ENCODE measurements at regions not wholly inside any gene's neighbourhood (a gene's known extent, or its start where the extent isn't known, plus 50 kb on each side); places are given as distances from the start of the nearest gene placed in this dataset.

DNA sequence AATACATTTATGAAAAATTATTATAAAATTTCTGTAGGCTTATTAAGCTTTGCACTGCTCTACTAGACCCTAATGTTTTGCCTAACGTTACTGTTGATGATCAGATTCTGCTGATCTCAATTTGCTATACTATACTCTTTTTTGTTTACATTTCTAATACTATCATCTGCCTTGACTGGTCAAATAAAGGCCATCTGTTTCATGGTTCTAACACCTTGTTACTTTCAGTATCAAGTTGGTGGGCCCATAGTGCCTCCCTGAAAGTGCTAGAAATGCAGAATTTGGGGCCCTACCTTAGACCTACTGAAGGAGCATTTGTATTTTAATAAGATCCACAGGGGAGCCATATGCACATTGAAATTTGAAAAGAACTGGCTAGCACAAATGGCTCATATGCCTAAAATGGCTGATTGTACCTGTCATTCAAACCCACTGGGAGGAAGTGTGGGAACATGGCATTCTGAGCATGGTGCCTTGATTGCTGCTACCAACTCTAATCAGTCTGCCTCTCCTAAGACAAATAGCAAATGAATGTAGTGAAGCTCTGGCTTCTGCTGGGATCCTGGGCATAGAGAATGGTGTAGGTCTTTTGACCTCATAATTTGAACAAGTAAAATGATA, 199.1 kb upstream of the BTBD3 start:
- DNase-seq (ENCODE audit: low spot score), result no peak

DNA sequence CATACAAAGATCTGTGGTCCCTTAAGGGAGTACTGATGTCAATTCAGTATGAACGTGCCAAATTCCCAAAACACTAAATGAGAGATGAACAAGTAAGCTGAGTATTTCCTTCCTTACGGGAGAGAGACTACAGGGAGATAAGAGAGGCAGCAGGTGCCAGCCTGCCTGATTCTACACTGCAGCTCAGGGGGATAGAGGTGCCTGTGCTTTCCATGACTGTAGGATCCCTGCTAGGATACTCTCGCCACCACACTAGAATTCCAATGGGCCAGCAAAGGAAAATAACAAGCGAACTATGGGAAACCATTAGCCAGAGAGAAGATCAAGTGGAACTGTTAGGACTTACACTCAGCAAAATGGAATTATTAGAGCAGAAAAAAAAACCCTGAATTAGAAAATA, 198.5 kb upstream of the BTBD3 start:
- DNase-seq (ENCODE audit: low spot score), result no peak

DNA sequence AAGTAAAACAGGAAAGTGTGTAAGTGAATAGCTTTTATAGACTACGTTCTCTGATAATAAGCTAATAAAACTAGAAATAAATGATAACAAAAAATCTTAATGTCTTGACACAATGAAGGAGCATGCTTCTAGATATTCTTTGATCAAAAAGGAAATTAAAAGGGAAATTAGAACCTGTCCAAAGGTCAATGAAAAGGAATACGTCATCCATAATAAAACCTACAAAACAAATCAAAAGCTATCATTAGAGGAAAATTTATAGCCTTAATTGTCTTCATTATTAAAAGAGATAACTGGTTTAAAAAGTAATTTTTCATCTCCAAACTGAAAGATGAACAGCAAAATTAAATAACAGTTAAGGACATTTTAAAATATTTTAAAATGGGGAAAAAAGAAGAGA, 196.3 kb upstream of the BTBD3 start:
- DNase-seq (ENCODE audit: low spot score), result no peak

DNA sequence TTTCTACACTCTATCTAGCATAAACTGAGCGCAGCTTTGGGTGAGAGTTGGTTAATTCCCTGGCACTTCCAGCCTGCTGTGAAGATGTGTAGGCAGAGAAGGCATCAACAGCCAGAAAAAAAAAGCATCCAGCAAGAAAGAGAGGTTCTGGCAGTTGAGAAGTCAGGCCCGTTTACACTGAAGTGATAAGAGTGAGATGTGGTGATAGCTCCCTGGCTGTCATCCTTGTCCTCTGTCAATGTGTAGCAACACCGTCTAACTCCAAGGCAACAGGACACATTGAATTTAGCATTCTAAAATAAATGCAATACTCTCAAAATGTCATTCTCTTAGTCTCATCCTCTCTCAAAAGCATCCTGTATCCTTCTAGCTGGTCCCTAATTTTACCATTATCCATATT, 193.6 kb upstream of the BTBD3 start:
- no peak for DNase-seq (ENCODE audit: low spot score)

DNA sequence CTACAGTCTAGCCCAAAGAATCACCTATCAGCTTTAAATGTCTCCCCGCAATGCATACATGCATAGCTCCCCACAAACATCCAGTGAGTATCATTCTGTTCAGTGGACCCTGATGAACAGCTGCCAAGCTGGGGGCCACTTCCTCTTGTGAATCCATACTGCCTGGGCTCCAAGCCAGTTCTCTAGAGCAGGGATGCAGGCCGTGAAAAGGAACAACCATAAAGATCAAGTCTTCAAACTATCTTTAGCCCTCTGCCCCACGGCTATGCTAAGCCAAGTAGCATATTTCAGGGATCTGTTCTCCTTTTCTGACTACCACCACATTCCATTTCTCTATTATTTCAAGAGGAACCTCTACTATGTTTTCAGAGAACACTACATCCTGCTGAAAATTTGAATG, 191.7 kb upstream of the BTBD3 start:
- no peak for DNase-seq (ENCODE audit: low spot score)

DNA sequence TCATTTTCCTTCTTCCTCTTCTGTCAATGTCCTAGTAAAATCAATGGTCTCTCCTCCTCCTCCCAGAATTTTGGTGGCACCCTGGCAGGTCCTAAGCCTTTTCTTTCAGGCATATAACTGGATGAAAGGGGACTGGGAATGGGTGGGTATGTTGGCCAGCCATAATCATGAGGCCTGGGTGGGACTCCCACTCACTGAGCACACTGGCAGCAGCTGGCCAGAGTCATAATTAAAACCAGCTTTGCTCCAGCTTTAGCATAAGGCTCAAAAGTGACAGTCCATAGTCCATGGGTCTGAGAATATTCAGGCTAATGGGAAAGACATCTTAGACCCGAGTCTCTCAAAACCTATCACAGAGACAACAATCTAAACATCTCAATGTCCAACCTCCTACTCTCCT, 190.0 kb upstream of the BTBD3 start:
- no peak for DNase-seq (ENCODE audit: low spot score)

DNA sequence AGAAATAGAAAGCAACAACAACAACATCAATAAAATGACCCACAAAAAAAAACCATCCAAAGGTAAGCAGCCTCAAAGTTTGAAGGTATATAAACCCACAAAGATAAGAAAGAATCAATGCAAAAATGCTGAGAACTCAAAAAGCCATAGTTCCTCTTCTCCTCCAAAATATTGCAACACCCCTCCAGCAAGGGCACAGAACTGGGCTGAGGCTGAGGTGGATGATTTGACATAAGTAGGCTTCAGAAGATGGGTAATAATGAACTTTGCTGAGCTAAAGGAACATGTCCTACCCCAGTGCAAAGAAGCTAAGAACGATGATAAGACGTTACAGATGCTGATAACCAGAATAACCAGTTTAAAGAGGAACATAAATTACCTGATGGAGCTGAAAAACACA, 188.8 kb upstream of the BTBD3 start:
- DNase-seq (ENCODE audit: low spot score), result no peak

DNA sequence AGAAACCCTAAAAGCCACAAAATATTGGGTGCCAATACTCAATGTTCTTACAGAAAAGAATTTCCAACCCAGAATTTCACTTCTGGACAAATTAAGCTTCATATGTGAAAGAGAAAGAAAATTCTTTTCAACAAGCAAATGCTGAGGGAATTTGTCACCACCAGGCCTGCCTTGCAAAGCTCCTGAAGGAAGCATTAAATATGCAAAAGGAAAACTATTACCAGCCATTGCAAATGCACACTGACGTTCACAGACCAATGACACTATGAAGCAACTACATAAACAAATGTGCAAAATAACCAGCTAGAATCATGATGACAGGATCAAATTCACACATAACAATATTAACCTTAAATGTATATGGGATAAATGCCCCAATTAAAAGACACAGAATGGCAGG, 187.9 kb upstream of the BTBD3 start:
- DNase-seq (ENCODE audit: low spot score), result no peak

DNA sequence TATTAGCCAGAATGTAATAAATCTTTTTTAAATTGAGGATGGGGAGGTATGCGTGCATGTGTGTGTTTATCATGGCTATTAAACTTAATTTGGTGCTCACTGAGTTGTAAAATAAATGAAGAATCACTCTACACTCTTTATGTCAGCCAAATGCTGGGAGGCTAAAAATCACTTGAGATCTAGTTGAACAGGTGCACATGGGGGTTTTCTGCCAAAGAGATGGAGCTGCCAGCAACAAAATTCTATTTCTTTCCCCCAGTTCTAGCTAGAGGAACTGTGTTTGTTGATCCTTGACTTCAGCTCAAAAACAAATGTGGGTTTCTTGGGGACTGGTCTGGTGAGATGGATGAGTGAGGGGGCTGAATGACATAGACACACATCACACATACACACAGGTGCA, 183.3 kb upstream of the BTBD3 start:
- no peak for DNase-seq (ENCODE audit: low spot score)

DNA sequence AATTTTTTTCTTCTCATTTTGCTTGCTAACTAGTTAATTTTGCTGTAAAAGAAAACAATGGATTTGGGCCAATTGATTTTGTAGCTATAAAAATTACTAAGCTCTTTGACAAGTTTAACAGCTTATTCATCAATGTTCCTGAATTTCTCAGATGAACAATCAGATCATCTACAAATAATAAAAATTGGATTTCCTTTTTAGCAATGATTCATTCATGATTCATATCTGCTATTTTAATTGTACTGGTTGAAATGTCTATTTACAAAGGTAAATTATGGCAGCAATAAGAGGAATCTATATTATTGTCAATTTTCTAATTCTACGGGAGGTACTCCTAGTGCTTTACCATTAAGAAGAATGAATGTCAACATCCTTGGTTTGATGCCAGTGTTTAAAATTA, 178.8 kb upstream of the BTBD3 start:
- no peak for DNase-seq (ENCODE audit: low spot score)

DNA sequence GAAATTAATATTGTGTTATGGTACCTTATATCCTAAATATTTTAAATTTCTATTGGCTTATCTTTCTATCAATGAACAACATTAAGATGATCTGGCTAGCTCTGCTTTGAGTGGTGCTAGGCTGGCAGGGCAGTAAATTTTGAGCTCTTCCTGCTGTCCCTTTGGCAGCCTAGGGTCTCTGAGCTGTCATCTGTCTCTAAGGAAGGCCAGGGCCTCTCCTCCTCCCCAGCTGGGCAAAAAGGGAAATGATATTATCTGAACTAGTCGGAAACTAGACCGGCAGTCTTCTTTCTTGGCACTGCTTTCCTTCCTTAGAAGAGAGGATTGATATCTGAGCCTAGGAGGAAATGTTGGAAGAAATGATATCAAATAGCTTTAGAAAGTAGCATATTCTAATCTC, 176.7 kb upstream of the BTBD3 start:
- DNase-seq (ENCODE audit: low spot score), result no peak

DNA sequence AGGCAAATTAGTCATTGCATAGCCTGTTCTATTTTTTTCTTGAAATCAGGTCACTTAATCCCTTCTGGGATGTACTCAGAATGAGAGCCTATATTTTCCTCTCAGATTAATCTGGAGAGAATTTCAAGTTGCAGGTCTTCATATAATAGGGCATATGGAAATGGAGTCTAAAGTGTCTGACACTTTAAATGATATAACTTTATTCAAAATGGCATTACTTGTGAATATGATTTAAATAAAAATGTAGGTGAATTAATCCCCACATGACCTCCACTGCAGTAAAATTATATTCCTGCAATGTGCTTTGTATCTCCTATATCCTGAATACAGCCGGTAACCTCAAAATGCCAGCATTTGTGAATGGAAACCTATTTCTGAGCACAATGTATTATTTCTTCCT, 172.5 kb upstream of the BTBD3 start:
- no peak for DNase-seq (ENCODE audit: low spot score)

DNA sequence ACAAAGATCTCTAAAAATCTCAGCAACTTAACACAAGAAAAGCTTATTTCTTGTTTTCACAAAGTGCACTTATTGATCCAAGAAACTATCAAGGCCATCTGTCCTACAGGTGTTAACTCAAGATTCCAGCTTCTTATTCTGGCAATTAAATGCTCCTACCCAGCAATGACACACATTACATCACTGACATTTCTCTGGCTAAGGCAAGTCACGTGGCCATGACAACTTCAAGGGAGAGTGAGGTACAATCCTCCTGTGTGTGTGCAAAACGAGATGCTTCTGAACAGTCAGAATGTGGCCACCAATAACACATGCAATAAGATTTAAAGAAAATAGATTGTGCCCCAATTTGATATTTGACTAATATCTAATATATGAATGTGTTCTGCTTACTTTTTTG, 169.3 kb upstream of the BTBD3 start:
- no peak for DNase-seq (ENCODE audit: low spot score)

DNA sequence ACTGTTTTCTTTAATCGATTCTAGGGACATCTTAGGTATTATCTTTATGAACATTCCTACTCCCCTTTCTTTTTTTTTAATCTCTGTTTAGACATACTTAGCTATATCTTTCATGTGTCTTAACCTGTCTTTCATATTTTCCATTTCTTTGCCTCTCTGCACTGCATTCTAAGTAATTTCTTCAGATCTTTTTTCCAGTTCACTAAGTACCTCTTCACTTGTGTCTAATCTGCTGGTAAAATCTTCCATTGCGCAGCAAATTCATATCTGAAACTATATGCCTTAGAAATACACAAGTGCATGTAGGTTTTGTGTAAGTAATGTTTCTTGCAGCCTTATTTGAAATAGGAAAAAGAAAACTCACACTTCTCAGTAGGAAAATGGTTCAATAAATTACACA, 165.4 kb upstream of the BTBD3 start:
- no peak for DNase-seq (ENCODE audit: low spot score)

DNA sequence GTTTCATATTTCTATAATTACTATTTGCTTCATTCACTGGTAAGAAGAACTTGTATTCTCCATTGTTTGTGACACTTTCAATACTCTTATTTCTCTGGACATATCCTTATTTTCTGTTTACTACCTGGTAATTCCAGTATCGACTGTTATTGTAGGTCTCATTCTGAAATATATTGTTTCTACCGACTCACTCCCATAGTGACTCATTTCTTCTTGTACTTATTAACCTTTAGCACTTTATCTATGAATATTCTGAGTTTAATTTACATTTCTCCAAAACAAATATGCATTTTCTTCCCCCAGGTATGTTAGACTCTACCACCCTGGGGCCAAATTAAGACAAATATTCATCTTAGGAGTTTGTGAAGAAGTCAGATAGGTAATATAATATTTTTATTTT, 164.5 kb upstream of the BTBD3 start:
- DNase-seq (ENCODE audit: low spot score), result no peak

DNA sequence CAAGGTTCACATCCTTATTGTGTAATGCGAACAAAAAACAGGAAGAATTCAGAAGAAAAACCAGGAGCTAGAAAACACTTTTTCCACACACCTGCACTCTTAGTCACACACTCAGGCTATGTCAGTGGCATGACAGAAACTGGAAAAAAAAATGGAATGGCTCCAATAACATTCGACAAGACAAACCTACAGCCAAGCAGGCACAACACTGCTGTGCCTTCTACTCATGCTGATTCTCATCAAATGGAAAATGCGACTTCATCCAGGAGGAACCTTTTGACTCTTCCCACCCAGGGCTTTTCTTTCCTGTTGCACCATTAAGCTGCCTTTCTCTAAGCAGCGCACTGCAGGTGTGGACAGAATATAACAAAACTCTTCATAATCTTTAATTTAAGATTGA, 163.2 kb upstream of the BTBD3 start:
- DNase-seq (ENCODE audit: low spot score), result no peak

DNA sequence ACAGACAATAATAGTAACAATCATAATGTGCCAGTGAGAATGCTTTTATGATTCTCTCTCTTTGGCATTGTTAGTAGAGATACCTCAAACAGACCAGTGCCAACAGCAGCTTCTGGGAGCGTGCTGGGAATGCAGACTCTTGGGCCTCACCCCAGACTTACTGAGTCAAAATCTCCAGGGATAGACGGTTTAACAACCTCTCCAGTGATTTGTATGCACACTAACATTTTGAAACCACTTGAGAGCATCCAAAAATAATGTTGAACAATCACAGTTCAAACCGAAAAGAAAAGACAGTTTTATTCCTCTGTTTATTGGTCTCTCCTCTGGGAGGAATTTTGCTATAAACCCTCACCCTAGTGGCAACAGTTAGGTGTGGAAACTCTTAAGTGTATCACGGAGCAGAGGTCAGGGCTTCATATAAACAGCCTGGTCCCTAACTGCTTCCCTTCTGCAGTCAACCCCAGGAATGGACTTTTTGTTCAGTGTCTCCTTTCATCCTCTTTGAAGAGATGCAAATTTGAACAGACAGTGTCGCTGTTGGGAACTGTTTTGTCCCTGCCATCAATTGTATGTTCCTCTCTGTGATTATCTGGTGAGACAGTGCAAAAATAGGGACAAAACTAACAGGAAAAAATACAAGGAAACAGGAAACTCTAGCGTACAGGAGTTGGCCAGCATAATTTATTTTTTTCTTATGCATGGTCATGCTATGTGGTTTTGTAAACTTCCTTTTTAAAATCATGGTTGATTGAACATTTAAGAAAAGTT, 162.4 kb upstream of the BTBD3 start:
- no peak for DNase-seq (ENCODE audit: low spot score)

DNA sequence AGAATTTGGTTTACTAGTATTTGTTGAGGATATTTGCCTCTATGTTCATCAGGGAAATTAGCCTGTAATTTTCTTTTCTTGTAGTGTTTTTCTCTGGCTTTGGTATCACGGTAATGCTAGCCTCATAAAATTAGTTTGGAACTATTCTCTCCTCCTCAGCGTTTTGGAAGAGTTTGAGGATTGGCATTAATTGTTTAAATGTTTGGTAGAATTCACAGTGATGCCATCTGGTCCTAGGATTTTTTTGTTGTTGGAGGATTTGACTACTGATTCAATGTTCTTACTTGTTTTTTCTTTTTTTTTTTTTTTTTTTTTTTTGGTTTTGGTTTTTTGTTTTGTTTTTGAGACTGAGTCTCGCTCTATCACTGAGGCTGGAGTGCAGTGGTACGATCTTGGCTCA, 156.2 kb upstream of the BTBD3 start:
- no peak for DNase-seq (ENCODE audit: low spot score)

DNA sequence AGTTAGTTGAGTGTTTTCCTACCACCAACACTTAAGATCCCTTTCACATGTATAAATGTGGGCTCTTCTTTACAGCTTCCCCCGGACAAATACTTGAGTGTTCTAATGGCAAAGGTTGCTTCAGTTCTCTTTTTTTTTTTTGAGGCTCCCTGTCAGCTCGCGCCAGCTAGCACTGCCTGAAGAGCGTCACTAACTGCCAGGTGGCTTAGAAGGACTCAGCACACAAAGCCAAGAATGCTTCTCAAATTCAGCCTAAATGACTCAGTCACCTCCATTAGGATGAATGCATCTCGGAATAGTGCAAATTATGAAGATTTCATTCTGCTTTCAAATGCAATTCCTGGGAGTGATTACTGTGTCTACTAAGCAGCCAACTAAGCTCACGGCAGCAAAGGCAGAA, 150.7 kb upstream of the BTBD3 start:
- no peak for DNase-seq (ENCODE audit: low spot score)

DNA sequence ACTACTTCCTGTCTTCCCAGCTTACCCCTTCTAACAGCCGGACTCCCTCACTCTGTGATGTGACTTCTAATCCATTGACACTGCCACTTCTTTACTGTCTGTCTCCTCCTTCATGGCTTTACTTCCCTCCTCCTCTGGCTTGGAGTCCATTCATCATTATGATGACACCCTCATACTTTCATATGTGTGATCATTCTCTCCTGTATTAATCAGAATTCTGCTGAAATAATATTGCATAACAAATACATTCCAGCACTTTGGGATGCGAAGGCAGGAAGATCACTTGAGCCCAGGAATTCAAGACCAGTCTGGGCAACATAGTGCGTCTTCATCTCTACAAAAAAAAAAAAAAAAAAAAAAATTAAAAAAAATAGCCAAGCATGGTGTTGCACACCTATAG, 147.9 kb upstream of the BTBD3 start:
- no peak for DNase-seq (ENCODE audit: low spot score)

DNA sequence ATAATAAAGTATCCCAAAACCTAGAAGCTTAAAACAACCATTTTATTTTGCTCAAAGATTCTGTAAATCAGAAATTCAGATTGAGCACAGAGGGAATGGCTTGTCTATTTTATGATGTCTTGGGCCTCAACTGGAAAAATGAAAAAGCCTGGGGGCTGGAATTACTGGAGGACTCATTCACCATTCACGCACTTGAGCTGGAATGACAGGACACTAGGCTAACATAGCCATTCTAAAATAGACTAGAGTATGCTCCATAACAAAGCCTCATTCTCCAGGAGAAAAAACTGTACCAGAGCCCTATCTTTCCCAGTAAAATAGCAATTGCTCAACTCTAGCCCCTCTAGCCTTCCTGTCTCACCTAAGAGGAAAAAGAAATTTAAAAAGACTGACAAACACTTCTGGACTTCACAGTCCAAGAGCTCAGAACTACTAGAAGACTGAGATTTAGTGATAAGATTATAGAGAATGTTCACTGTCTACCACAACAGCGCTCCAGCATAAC, 145.4 kb upstream of the BTBD3 start:
- DNase-seq (ENCODE audit: low spot score), result no peak

DNA sequence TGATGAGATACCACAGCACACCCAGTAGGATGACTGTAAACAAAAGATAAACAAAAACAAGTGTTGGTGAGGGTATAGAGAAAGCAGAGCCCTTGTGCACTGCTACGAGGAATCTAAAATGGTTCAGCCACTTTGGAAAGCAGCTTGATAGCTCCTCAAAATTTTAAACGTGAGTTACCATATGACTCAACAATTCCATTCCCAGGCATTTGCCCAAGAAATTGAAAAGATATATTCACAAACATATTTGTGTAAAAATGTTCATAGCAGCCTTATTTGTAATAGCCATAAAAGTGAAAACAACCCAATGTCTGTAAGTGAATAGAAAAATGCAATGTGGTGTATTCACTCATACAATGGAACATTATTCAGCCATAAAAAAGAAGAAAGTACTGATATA, 141.0 kb upstream of the BTBD3 start:
- DNase-seq (ENCODE audit: low spot score), result no peak

DNA sequence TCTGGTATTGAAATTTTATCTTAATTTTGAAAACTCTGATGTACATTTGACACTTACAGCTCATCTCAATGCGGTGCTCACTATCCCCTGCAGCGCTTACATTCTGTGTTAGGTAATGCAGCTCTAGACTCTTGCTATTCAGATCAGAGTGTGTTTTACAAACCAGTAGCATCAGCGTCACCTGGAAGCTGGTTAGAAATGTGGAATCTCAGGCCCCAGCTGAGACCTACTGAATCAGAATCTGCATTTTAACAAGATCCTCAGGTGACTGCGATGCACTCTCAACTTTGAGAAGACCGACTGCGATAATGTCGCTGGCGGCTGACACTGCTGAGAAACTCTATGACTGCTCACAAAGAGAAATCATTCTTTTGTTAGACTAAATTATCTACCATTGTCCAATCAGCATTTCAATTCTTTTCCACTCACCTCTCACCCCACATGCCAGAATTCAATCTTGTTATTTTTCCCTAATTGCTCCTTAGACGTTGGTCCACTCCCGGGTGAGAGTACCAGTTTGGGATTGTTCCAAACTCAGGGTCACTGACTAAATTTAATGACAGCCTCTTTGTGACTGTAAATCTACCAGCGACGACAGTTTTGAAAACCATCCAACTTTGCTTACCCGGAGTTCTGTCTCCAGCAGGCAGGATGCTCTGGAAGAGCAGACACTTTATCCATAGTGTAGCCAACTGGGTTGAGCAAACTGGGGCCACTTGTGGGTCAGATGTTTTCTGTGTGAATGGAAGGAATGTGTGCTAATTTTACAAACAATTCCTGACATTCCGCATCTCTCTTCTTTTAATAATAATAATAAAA, 140.1 kb upstream of the BTBD3 start:
- DNase-seq (ENCODE audit: low spot score), result no peak
